ENCODE measurements at regions not wholly inside any gene's neighbourhood (a gene's known extent, or its start where the extent isn't known, plus 50 kb on each side); places are given as distances from the start of the nearest gene placed in this dataset.

- Mint-ChIP-seq H3K4me3 (no peak overlapping the region), H3K4me1 (peaks cover 4% of the 10 kb centered on the region), H3K27ac (no peak overlapping the region), H3K36me3 (no peaks in the 10 kb centered on the region), H3K9me3 (no peaks in the 10 kb centered on the region)
- DNase-seq (ENCODE audit: low spot score in 2 of 2): no peak
- ATAC-seq: no peak
These were observed 173.9 kb downstream of the HERPUD2 start for GRCh38 chr7:35520810-35521625.

GRCh38 chr7:35519971-35520809 is 174.7 kb downstream of the HERPUD2 start:
- H3K27ac Mint-ChIP-seq: no peak overlapping the region
- peak; percentile 73 for ATAC-seq
- peak; percentile 54 to 80 for DNase-seq (ENCODE audit: low spot score in 2 of 2)
- no peaks in the 10 kb centered on the region for H3K9me3 Mint-ChIP-seq
- H3K4me3 Mint-ChIP-seq: no peak overlapping the region
- no peaks in the 10 kb centered on the region for H3K36me3 Mint-ChIP-seq
- H3K4me1 Mint-ChIP-seq: peaks cover 4% of the 10 kb centered on the region

GRCh38 chr7:35518767-35519166 is 176.2 kb downstream of the HERPUD2 start:
- no peak overlapping the region for H3K4me3 Mint-ChIP-seq
- no peak overlapping the region for H3K27ac Mint-ChIP-seq

GRCh38 chr7:35516498-35516897 is 178.4 kb downstream of the HERPUD2 start:
- no peaks in the 10 kb centered on the region for H3K36me3 Mint-ChIP-seq
- no peak overlapping the region for H3K27ac Mint-ChIP-seq
- H3K4me1 Mint-ChIP-seq: peaks cover 4% of the 10 kb centered on the region
- no peak for ATAC-seq
- H3K9me3 Mint-ChIP-seq: no peaks in the 10 kb centered on the region
- no peak overlapping the region for H3K4me3 Mint-ChIP-seq
- no peak for DNase-seq (ENCODE audit: low spot score in 2 of 2)

More at GRCh38 chr7:35518767-35519166, 176.2 kb downstream of the HERPUD2 start:
- Mint-ChIP-seq H3K36me3 (no peaks in the 10 kb centered on the region), H3K4me1 (peaks cover 4% of the 10 kb centered on the region), H3K9me3 (no peaks in the 10 kb centered on the region)
- DNase-seq (ENCODE audit: low spot score in 2 of 2) (no peak), ATAC-seq (no peak)

DNA sequence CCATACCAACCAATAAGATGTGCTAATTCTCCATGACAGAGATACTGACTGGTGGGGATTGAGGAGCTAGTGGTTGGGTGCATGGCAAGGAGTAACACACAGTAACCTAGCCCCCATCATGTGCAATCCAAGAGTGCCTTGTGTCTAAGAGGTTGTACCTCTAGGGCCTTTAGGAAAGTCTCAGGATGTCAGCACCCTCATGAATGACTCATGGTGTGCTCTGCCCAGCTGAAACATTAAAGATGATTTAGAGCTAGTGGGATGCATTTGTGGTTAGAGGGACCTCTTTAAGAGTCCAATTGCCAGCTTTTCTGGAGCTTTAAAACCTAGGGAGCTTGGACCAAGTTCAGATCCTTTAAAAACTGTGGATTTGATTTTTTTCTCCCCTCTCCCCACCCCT is 181.1 kb downstream of the HERPUD2 start:
- Mint-ChIP-seq H3K36me3 (no peaks in the 10 kb centered on the region), H3K4me1 (no peaks in the 10 kb centered on the region), H3K9me3 (no peaks in the 10 kb centered on the region), H3K4me3 (no peak overlapping the region), H3K27ac (no peak overlapping the region)
- ATAC-seq: no peak
- no peak for DNase-seq (ENCODE audit: low spot score in 2 of 2)

GRCh38 chr7:35513195-35513594 is 181.7 kb downstream of the HERPUD2 start:
- DNase-seq (ENCODE audit: low spot score in 2 of 2): no peak
- Mint-ChIP-seq H3K36me3 (no peaks in the 10 kb centered on the region), H3K9me3 (no peaks in the 10 kb centered on the region), H3K4me3 (no peak overlapping the region), H3K4me1 (no peaks in the 10 kb centered on the region), H3K27ac (no peak overlapping the region)
- no peak for ATAC-seq

DNA sequence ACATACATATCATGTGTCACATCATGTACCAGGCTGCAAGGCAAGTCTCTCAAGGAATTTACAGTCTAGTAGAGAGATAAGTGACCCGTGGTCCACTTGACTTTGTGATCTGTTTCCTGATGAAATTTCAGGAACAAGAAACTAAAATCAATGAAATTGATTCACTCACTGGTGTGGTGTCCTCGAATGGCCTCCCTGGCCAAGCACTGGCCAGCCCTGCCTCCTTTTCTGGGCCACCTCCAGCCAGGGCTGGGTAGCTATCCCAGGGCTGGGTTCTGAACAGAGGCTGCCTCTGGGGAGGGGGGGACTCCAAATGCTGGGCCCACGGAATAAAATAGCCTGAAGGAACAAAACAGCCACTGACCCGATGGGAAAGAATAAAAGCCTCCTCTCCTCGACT is 182.2 kb downstream of the HERPUD2 start:
- ATAC-seq: no peak
- no peak overlapping the region for H3K27ac Mint-ChIP-seq
- no peak for DNase-seq (ENCODE audit: low spot score in 2 of 2)
- no peaks in the 10 kb centered on the region for H3K9me3 Mint-ChIP-seq
- H3K4me1 Mint-ChIP-seq: no peaks in the 10 kb centered on the region
- no peak overlapping the region for H3K4me3 Mint-ChIP-seq
- no peaks in the 10 kb centered on the region for H3K36me3 Mint-ChIP-seq

- no peak overlapping the region for H3K27ac Mint-ChIP-seq
- ATAC-seq (no peak), DNase-seq (ENCODE audit: low spot score in 2 of 2) (no peak)
- no peaks in the 10 kb centered on the region for H3K4me1 Mint-ChIP-seq
- no peak overlapping the region for H3K4me3 Mint-ChIP-seq
- H3K9me3 Mint-ChIP-seq: no peaks in the 10 kb centered on the region
- H3K36me3 Mint-ChIP-seq: no peaks in the 10 kb centered on the region
These were observed 186.1 kb downstream of the HERPUD2 start for GRCh38 chr7:35508623-35509400.

- Mint-ChIP-seq H3K27ac (no peak overlapping the region), H3K4me1 (no peaks in the 10 kb centered on the region), H3K4me3 (no peak overlapping the region), H3K9me3 (no peaks in the 10 kb centered on the region), H3K36me3 (no peaks in the 10 kb centered on the region)
- no peak for ATAC-seq
- DNase-seq (ENCODE audit: low spot score in 2 of 2): no peak
These were observed 189.9 kb downstream of the HERPUD2 start for GRCh38 chr7:35505066-35505465.

GRCh38 chr7:35504365-35504764 is 190.6 kb downstream of the HERPUD2 start:
- no peaks in the 10 kb centered on the region for H3K36me3 Mint-ChIP-seq
- no peak overlapping the region for H3K4me3 Mint-ChIP-seq
- no peaks in the 10 kb centered on the region for H3K9me3 Mint-ChIP-seq
- H3K27ac Mint-ChIP-seq: no peak overlapping the region
- DNase-seq (ENCODE audit: low spot score in 2 of 2): no peak
- no peaks in the 10 kb centered on the region for H3K4me1 Mint-ChIP-seq
- ATAC-seq: no peak

- H3K36me3 Mint-ChIP-seq: no peaks in the 10 kb centered on the region
- no peak overlapping the region for H3K27ac Mint-ChIP-seq
- no peaks in the 10 kb centered on the region for H3K9me3 Mint-ChIP-seq
- no peak for ATAC-seq
- H3K4me3 Mint-ChIP-seq: no peak overlapping the region
- no peaks in the 10 kb centered on the region for H3K4me1 Mint-ChIP-seq
- no peak for DNase-seq (ENCODE audit: low spot score in 2 of 2)
These were observed 193.3 kb downstream of the HERPUD2 start for GRCh38 chr7:35501681-35502080.

GRCh38 chr7:35499226-35499625 is 195.7 kb downstream of the HERPUD2 start:
- no peaks in the 10 kb centered on the region for H3K4me1 Mint-ChIP-seq
- DNase-seq (ENCODE audit: low spot score in 2 of 2) (no peak), ATAC-seq (no peak)
- H3K9me3 Mint-ChIP-seq: no peaks in the 10 kb centered on the region
- no peaks in the 10 kb centered on the region for H3K36me3 Mint-ChIP-seq
- no peak overlapping the region for H3K4me3 Mint-ChIP-seq
- no peak overlapping the region for H3K27ac Mint-ChIP-seq

GRCh38 chr7:35498416-35498815 is 196.5 kb downstream of the HERPUD2 start:
- ATAC-seq: no peak
- Mint-ChIP-seq H3K9me3 (no peaks in the 10 kb centered on the region), H3K4me1 (no peaks in the 10 kb centered on the region), H3K27ac (no peak overlapping the region), H3K4me3 (no peak overlapping the region), H3K36me3 (no peaks in the 10 kb centered on the region)
- no peak for DNase-seq (ENCODE audit: low spot score in 2 of 2)

- no peak overlapping the region for H3K4me3 Mint-ChIP-seq
- ATAC-seq: no peak
These were observed 199.1 kb downstream of the HERPUD2 start for GRCh38 chr7:35495844-35496243.

DNA sequence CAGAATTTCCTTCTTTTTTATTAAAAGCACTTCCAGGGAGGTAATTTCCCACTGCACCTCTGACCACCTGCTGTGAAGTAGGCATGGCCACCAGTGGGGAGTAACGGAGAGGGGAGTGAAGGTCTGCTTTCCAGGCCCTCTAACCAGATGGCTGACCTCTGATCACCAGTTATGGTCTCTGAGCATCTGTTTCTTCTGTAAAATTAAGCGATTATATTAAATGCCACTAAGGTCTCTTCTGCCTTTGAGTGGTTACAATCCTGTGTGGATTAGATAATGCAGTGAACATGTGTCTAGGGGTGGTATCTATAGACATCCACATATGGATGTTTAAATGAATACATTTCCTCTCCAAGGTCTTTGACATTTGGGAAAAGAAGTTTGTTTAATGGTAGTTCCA is 199.6 kb downstream of the HERPUD2 start:
- H3K4me1 Mint-ChIP-seq: no peaks in the 10 kb centered on the region
- no peaks in the 10 kb centered on the region for H3K36me3 Mint-ChIP-seq
- H3K9me3 Mint-ChIP-seq: no peaks in the 10 kb centered on the region
- ATAC-seq (no peak), DNase-seq (ENCODE audit: low spot score in 2 of 2) (no peak)
- H3K27ac Mint-ChIP-seq: no peak overlapping the region
- no peak overlapping the region for H3K4me3 Mint-ChIP-seq

More at GRCh38 chr7:35495844-35496243, 199.1 kb downstream of the HERPUD2 start:
- DNase-seq (ENCODE audit: low spot score in 2 of 2): no peak
- Mint-ChIP-seq H3K36me3 (no peaks in the 10 kb centered on the region), H3K9me3 (no peaks in the 10 kb centered on the region), H3K27ac (no peak overlapping the region), H3K4me1 (no peaks in the 10 kb centered on the region)

Data from stimulated activated effector memory CD8-positive, alpha-beta T cell treated with anti-CD3 and anti-CD28 coated beads, Interleukin-12 subunit alpha, Interleukin-12 subunit beta, amount 100 ng/mL, for 72 hours (primary cell).